Adipocyte (in vitro differentiated cells): ENCODE measurements at regions not wholly inside any gene's neighbourhood (a gene's known extent, or its start where the extent isn't known, plus 50 kb on each side); places are given as distances from the start of the nearest gene placed in this dataset.

Experiments
- DNase-seq: peaks from one replicate; pipeline ENCODE4 v3.0.0-alpha.2; 2015; ENCODE audit warnings: low read depth
- H3K27me3 ChIP-seq: replicated peaks from 2 replicates; pipeline ENCODE4 v1.7.0; 2013; ENCODE audit warnings: mild to moderate bottlenecking, low read length, moderate library complexity; ENCODE audit not compliant: control insufficient read depth, insufficient read depth
- H3K36me3 ChIP-seq: 2 replicates; pipeline ENCODE4 v1.7.0; 2013; ENCODE audit warnings: low read length, mild to moderate bottlenecking, moderate library complexity; ENCODE audit not compliant: control insufficient read depth, insufficient read depth, severe bottlenecking
- H3K4me1 ChIP-seq: 2 replicates; pipeline ENCODE4 v1.7.0; 2013; ENCODE audit warnings: mild to moderate bottlenecking, low read length, moderate library complexity; ENCODE audit not compliant: control insufficient read depth, insufficient read depth
- H3K4me3 ChIP-seq: 2 replicates; pipeline ENCODE4 v1.7.0; 2013; ENCODE audit warnings: mild to moderate bottlenecking, low read length, moderate library complexity
- H3K9ac ChIP-seq: 2 replicates; pipeline ENCODE4 v1.7.0; 2013; ENCODE audit warnings: mild to moderate bottlenecking, low read length, moderate library complexity
- H3K9me3 ChIP-seq: 2 replicates; pipeline ENCODE4 v1.7.0; 2013; ENCODE audit warnings: mild to moderate bottlenecking, low read length, moderate library complexity; ENCODE audit not compliant: control insufficient read depth

- Histone ChIP-seq H3K4me1 (peaks cover 3% of the 10 kb centered on the region), H3K9me3 (no peaks in the 10 kb centered on the region), H3K4me3 (no peak overlapping the region), H3K36me3 (no peaks in the 10 kb centered on the region), H3K27me3 (no peaks in the 10 kb centered on the region), H3K9ac (no peak overlapping the region)
- peak; percentile 71 for DNase-seq
These were observed 53.6 kb downstream of the ARF6 start for GRCh38 chr14:49946320-49947141.

- DNase-seq: no peak
- Histone ChIP-seq H3K27me3 (no peaks in the 10 kb centered on the region), H3K36me3 (no peaks in the 10 kb centered on the region), H3K9me3 (no peaks in the 10 kb centered on the region), H3K4me1 (peaks cover 12% of the 10 kb centered on the region), H3K9ac (no peak overlapping the region), H3K4me3 (no peak overlapping the region)
These were observed 54.6 kb downstream of the ARF6 start for GRCh38 chr14:49947506-49947905.

- Histone ChIP-seq H3K36me3 (no peaks in the 10 kb centered on the region), H3K4me3 (no peak overlapping the region), H3K4me1 (peaks cover 23% of the 10 kb centered on the region), H3K27me3 (no peaks in the 10 kb centered on the region), H3K9ac (no peak overlapping the region), H3K9me3 (no peaks in the 10 kb centered on the region)
- DNase-seq: no peak
These were observed 57.7 kb downstream of the ARF6 start for GRCh38 chr14:49950275-49951228.

- no peak overlapping the region for H3K9ac ChIP-seq
- H3K9me3 ChIP-seq: no peaks in the 10 kb centered on the region
- no peak overlapping the region for H3K4me3 ChIP-seq
- no peak for DNase-seq
- H3K36me3 ChIP-seq: no peaks in the 10 kb centered on the region
- H3K27me3 ChIP-seq: no peaks in the 10 kb centered on the region
- peaks cover 23% of the 10 kb centered on the region for H3K4me1 ChIP-seq
These were observed 58.3 kb downstream of the ARF6 start for GRCh38 chr14:49951229-49951607.

GRCh38 chr14:49951691-49952345, 58.9 kb downstream of the ARF6 start:
- no peaks in the 10 kb centered on the region for H3K27me3 ChIP-seq
- DNase-seq: no peak

GRCh38 chr14:49953196-49953595, 60.3 kb downstream of the ARF6 start:
- no peak overlapping the region for H3K9ac ChIP-seq
- no peaks in the 10 kb centered on the region for H3K36me3 ChIP-seq
- H3K4me3 ChIP-seq: no peak overlapping the region
- H3K4me1 ChIP-seq: peaks cover 23% of the 10 kb centered on the region
- no peaks in the 10 kb centered on the region for H3K27me3 ChIP-seq
- H3K9me3 ChIP-seq: no peaks in the 10 kb centered on the region
- DNase-seq: no peak

More at GRCh38 chr14:49951691-49952345, 58.9 kb downstream of the ARF6 start:
- Histone ChIP-seq H3K9me3 (no peaks in the 10 kb centered on the region), H3K4me3 (no peak overlapping the region), H3K4me1 (peaks cover 23% of the 10 kb centered on the region), H3K9ac (no peak overlapping the region), H3K36me3 (no peaks in the 10 kb centered on the region)

GRCh38 chr14:49954171-49954631, 61.3 kb downstream of the ARF6 start:
- no peaks in the 10 kb centered on the region for H3K27me3 ChIP-seq
- peak; percentile 75 for DNase-seq
- peaks cover 23% of the 10 kb centered on the region for H3K4me1 ChIP-seq
- H3K36me3 ChIP-seq: no peaks in the 10 kb centered on the region
- H3K9me3 ChIP-seq: no peaks in the 10 kb centered on the region
- H3K4me3 ChIP-seq: no peak overlapping the region
- no peak overlapping the region for H3K9ac ChIP-seq

- H3K4me3 ChIP-seq: no peak overlapping the region
- H3K4me1 ChIP-seq: peaks cover 23% of the 10 kb centered on the region
- no peaks in the 10 kb centered on the region for H3K9me3 ChIP-seq
- H3K27me3 ChIP-seq: no peaks in the 10 kb centered on the region
- DNase-seq: no peak
- no peaks in the 10 kb centered on the region for H3K36me3 ChIP-seq
- H3K9ac ChIP-seq: no peak overlapping the region
These were observed 62.1 kb downstream of the ARF6 start for GRCh38 chr14:49955024-49955423.

GRCh38 chr14:49957089-49957852, 64.4 kb downstream of the ARF6 start:
- Histone ChIP-seq H3K9me3 (no peaks in the 10 kb centered on the region), H3K4me3 (no peak overlapping the region), H3K4me1 (peaks cover 13% of the 10 kb centered on the region), H3K36me3 (no peaks in the 10 kb centered on the region), H3K27me3 (no peaks in the 10 kb centered on the region), H3K9ac (no peak overlapping the region)
- DNase-seq: no peak

- H3K4me3 ChIP-seq: no peak overlapping the region
- H3K9ac ChIP-seq: no peak overlapping the region
- peaks cover 3% of the 10 kb centered on the region for H3K4me1 ChIP-seq
- no peak for DNase-seq
- no peaks in the 10 kb centered on the region for H3K9me3 ChIP-seq
- H3K36me3 ChIP-seq: no peaks in the 10 kb centered on the region
- H3K27me3 ChIP-seq: no peaks in the 10 kb centered on the region
These were observed 67.0 kb downstream of the ARF6 start for GRCh38 chr14:49959822-49960408.
